Tibial nerve (tissue), 4 donors: ENCODE measurements at regions not wholly inside any gene's neighbourhood (a gene's known extent, or its start where the extent isn't known, plus 50 kb on each side); places are given as distances from the start of the nearest gene placed in this dataset.

Source experiments
- CTCF ChIP-seq, 5 experiments: fragments of 200-600 bp in 3 of 5; fragments of 450-650 bp in 2 of 5; sonication (generic) in 3 of 5; IDR thresholded peaks; one replicate each; pipeline ENCODE4 v1.5.1; 2016 to 2019; ENCODE audit warnings: antibody characterized with exemption in 5 of 5, mild to moderate bottlenecking in 3 of 5, moderate library complexity in 2 of 5
- EP300 ChIP-seq, 2 donors: sonication (generic); formaldehyde crosslinking; IDR thresholded peaks; one replicate each; pipeline ENCODE4 v1.6.1; 2017; ENCODE audit warnings: antibody characterized with exemption in 2 of 2, mild to moderate bottlenecking in 1 of 2
- POLR2A ChIP-seq, 2 donors: fragments of 450-650 bp; IDR thresholded peaks; one replicate each; pipeline ENCODE4 v1.6.1; 2017; ENCODE audit warnings: antibody characterized with exemption in 2 of 2, mild to moderate bottlenecking in 2 of 2, moderate library complexity in 2 of 2

- TF ChIP-seq CTCF (IDR thresholded peaks at IDR 0.05) (no peak), POLR2A (IDR thresholded peaks at IDR 0.05) (no peak), EP300 (IDR thresholded peaks at IDR 0.05) (no peak)
Measured at GRCh38 chr6:47379328-47379727, 69.6 kb upstream of the TNFRSF21 start.
